Renal cortex interstitium (tissue), 11 donors: ENCODE measurements at regions not wholly inside any gene's neighbourhood (a gene's known extent, or its start where the extent isn't known, plus 50 kb on each side); places are given as distances from the start of the nearest gene placed in this dataset.

Experiments used
- DNase-seq, 11 donors: peaks; one replicate each; pipeline ENCODE4 v3.0.0-alpha.2; 2013; ENCODE audit warnings: low read depth in 9 of 11, low spot score in 4 of 11; ENCODE audit errors: extremely low read depth in 1 of 11

DNA sequence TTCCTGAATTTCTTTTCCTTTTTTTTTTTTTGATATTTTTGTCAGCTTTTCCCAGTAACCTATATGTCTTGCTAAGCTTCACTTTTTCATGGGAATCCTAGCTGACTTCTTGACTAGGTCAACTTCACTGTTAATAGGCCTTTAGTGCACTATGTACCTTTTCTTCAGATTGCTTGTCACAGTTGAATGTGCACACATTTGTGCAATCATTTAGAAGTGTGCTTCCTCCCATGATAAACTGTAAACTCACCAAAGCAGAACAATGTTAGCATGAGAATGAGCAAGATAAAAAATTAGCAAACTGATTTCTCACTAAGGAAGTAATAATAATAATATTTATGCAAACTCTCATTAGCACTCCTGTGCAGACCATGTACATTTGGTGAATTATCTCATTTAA is 173.2 kb downstream of the PABPC4L start:
- no peak for DNase-seq

DNA sequence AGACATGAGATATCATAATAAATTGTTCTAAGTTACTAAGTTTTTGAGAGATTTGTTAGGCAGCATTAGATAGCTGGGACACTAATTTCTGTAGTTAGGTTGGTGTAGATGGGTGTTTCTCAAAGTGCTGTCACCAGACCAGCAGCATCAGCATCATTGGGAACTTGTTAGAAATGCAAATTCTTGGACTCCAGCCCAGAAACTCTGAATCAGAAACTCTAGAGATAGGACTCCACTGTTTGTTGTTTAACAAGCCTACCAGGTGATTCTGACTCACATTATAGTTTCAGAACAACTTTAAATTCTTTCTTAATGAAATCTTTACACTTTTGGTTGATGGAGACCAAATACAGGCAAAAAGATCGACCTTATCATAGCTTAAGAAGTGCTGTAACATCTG is 173.7 kb downstream of the PABPC4L start:
- no peak for DNase-seq

DNA sequence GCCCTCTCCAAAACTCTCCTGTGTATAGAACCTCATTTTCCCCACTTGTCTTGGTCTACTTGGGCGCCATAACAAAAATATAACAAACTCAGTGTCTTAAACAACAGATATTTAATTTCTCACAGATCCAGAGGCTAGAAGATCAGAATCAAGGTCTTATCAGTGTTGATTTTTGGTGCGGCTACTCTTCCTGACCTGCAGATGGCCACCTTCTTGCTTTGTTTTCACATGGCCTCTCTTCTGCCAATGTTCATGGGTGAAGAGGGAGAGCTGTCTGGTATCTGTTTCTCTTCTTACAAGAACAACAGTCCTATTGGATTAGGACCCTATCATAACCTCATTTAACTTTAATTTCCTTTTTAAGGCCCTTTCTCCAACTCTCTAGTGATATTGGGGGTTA is 177.3 kb downstream of the PABPC4L start:
- peak in 2 of 11 donors; percentile 1 to 4 for DNase-seq

DNA sequence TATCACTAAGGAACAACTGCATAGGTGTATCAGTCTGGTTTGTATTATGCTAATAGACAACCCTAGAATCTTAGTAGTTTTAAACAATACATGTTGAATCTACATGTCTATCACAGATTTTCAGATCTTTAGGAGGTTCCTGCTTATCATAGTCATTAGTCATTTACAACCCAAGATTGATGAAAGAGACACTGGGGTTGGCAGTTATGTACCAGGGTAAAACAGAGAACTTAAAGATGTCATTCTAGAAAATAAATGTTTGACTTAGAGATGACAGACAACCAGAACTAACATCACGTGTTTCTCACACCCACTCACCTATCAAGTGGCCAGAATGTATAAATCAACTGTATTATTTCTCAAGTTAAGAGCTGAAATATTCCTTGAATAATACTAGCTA is 181.9 kb downstream of the PABPC4L start:
- no peak for DNase-seq

DNA sequence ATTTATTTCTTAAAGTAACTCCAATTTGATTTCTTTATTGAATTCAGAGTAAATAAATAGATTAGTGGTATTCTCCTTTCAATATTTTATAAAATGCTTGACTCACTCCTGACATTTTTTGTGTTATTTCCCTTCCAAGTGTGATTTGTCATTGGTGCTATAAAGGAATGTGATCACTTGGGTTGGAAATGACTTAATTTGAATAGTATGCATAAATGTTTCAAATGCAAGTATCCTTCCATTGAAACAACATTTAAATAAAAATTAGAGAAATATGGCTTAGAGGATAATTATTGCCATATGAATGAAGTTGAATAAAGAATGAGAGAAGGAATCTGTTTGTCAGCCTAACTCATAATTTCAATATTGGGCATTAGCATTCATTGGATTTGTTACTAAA is 182.7 kb downstream of the PABPC4L start:
- no peak for DNase-seq

DNA sequence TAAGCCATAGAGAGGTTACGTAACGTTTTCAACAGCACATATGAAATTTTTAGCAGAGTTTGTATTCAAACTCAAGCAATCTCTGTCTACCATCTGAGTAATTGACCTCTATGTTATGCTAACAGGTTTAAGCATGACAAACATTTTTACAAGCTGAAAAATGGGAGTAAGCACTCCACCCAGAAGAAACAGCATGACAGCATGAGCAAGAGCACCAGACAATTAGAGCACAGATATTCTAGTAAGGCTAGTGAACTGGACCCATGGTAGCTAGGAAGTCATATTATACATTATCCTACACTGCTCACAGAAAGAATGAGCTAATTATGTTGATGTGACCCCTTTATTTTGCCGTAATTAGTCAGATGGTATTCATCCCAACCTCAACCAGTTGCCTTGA is 200.5 kb downstream of the PABPC4L start:
- no peak for DNase-seq

DNA sequence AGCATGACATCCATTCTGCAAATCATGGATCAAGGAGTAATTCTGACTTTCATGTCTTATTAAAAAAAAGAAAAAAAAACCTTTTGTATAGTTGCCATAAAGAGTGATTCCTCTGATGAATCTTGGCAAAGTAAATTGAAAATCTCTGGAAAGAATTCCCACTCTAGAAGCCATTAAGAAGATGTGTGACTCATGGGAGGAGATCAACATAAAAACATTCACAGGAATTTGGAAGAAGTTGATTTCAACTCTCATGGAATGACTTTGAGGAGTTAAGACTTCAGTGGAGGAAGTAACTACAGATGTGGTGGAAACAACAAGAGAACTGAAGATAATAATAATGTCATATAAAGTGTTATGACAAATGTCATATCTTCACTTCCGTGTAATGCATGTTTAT is 204.2 kb downstream of the PABPC4L start:
- no peak for DNase-seq

DNA sequence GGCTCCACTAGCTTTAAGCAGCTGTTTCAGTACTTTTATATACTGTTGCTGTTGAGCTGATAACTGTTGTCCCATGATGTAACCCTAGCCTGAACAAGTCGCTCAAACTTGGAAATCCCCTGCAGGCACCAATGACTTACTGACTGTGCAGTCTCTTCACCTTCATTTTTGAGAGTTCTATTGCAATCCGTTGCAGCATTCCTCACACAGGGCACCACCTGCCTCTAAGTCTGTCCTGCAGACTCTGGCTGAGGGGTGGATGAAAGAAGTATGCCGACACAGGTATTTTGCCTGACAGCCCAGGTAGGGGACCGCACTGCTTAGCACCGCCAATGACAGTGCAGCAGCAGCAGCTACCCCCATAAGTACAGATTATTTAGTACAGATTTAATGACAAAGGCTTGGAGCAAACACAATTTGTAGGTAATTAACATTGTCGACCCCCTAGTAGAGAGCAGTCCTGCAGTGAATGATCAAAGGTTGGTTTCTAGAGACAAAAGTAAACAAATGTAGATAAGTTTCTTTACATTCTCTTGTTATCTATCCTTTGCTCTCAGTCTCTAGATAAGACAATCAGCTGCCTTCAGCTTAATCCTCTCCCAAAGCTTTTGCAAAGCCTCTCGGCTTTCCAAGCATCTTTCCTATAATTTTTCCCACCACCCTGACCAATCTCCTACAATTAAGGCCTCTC is 205.0 kb downstream of the PABPC4L start:
- no peak for DNase-seq

DNA sequence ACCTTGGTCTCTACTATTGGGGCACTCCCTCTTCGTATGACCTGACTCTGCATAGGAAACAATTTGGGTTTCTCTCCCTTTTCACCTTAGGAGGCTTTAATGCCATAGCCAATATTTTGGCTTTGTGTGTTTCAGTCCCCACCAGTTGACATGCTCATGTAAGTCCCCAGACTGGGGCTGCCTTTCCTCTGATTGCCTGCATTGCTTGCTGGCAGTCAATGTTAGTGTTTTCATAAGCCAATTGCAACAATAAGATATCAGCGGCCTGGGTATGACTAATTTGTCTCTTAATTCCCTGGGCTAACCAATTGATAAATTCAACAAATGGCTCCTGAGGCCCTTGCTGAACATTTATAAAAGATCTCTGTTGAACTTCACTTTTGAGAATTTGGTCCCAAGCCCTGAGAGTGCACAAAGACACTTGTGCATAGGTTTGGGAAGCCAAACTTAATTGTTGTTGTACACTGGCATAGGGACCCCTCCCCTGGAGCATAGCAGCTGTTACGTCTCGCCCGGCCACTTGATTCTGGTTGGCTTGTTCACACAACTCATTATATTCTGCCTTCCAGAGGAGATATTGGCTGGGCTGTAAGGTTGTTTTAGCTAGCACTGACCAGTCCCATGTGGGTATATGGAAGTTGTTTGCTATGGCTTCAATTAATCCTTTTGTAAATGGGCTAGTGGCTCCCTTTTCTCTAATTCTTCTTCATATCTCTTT is 206.2 kb downstream of the PABPC4L start:
- no peak for DNase-seq

DNA sequence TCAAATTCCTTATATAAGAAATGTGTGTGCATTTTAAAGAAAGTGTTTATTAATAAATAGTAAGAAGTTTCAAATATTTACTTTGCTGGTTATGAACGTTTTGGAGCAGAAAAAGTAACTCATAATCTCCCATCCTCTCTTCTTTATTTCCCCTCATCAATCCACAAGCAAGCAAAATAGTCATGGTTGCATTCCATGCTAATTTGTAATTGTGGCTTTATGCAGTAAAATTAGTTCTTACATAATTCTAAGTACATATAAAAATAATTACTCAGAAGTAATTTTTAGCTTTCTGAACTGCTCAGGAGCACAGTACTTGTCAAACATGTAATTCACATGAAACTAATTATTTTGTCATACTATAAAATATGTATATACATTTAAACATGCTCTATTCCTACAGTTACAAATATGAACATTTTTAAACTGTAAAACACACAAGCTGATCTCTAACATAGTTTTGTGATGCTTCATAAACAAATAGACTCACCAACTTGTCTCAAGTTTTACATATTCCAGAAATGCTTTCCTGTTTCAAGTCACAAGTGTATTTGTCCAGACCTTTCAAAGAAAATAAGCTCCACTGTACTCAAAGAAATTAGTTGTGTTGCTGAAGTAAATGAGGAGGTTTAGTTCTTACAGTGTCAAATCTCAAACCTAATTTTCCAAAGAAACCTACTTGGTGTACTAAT is 218.9 kb downstream of the PABPC4L start:
- DNase-seq = no peak

DNA sequence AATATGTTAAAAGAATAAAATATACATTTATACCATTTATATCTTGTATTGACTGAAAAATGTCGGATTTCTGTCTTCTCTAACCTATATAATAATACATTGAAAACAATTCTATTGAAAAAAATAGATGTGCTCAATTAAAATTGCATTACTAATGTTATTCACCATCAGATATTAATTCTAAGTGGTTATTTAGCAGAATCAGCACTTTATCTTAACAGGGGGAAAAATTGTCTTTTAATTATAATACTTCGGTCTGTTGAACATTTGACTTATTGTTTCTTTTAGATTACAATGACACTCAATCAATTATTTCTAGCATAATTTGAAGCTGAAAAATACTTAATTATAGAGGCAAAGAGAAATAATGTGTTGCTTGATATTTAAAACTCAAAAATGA is 220.3 kb downstream of the PABPC4L start:
- no peak for DNase-seq

DNA sequence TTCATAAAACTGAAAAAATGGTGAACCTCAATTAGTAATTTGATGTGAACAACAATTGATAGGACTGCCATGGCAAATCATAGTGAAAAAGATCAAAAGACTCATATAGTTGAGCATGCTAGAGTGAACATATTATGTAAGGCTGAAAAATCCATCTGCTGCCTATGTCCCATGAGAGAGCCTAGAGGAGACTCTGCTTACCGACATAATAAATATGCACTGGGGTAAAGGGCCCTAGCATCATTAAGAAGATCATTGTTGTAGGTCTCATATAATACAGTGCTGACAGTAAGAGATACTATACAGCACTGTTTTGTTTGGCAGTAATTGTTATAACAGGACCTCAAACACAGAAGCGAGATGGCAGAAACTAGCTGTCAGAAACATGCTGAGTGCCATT is 229.0 kb downstream of the PABPC4L start:
- no peak for DNase-seq

DNA sequence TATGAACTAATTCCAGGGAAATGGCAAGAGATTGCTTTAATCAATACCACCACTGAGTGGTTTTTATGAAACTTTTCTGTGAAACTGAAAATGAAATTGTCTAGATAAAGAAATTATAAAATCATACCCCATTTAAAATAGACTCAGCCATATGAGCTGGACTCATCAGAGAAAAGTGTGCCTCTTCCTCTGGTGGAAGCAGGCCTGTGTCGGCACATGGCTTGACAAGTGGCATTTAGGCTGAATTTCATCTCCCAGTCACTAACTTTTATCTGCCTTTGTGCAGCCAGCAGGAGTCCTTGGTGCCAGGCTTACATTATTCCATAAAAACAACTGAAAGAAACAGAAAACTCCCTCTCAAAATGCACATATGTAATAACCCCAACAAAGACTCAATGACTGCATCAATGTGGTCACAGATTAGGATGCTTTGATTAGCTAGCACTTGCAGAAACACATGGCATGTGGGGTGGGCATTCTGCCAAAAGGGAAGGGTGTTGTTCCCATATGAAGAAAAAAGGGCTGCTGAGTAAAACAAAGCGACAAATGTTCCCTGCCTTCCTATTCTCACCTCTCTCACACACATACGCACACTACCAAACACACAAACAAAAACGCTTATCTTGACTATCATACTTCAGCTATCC is 232.3 kb downstream of the PABPC4L start:
- DNase-seq = peak in 2 of 11 donors; percentile 2 to 4

DNA sequence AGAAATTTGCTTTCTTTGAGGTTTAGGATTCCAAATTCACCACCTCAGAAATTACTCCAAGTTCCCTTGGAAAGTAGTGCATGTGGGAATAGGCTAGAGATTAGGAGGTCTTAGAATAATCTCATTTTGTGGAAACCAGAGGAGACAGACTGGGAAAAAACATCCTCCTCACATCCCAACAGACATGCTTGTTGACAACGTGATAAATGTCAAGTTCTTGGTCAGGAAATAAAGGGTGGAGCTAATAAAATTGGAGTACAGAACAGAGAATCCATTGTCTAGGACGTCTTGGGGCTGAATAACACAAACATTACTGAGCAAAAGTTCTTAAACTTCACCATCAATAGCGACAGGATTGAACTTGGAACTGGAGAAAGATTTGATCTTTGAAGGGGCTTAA is 233.4 kb downstream of the PABPC4L start:
- no peak for DNase-seq

DNA sequence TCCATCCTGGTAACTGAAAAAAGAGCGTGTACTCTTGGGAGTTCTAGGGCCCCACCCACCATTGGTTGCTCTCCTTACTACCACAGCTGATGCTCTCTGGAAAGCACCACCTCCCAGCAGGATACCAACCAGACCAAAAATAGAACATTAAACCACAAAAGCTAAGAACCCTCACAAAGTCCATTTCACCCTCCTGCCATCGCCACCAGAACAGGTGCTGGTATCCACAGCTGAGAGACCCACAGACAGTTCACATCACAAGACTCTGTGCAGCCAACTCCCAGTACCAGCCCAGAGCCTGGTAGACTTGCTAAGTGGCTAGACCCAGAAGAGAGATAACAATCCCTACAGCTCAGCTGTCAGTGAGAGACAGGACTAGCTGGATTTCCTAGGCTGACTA is 240.6 kb downstream of the PABPC4L start:
- no peak for DNase-seq

DNA sequence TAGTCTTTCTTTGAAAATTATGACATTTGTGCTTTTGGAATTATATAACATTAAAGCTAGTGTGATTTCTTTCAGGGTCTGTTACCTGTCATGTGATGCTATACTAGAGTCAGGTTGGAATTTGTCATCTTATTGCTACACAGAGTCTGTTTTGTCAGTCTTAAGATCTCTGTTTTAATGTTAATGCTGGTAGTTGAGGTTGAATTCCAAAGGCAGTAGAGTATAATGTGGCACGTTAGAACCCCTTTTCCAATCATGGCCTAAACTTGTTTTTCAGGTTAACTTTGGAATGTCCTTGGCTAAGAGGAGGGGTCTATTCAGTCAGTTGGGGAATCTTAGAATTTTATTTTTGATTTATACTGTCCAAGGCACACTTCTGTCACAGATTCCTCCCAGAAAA is 258.5 kb downstream of the PABPC4L start:
- no peak for DNase-seq

DNA sequence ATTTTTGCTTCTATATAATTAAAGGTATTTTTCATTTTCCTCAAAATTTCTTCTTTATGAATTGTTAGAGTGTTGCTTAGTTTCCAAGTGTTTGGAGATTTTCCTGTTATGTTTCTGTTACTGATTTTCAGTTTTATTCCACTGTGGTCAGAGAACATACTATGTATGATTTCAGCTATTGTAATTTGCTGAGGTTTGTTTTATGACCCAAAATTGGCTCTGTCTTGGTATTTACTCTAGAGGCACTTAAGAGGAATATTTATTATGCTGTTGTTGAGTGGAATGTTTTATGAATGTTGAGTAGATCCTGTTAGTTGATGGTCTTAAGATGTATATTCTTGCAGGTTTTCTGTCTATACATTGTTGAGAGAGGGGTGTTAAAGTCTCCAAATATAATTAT is 263.5 kb downstream of the PABPC4L start:
- DNase-seq = no peak

DNA sequence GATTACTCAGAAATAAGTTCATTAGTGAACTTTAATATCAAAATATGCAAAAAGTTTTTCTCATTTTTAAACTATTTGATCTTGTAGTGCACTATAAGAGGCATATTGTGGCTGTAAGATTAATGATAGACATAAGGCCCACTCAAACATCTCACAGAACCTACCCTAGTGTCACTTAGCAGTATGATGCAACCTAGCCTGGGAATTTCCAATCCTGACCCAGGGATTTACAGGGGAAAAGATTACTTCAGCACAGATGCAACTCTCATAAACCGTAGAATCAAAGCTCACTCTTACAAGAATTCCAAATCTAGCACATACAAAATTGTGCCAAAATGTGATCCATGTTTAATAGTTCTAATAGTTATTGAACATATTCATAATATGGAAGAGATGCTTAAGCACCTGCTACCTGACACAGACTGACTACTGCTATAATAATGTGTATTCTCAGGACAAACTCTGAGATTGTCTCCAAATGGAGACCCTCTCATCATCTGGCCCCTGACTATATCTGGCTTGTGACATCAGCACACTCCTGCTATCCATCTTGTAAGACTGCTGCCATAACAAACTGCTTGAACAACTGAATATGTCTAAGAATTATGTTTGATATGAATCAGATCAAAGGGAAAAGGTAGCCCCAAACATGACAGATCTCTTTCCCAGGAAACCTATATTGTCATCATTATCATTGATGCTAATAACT is 271.9 kb downstream of the PABPC4L start:
- DNase-seq = no peak
